ENCODE measurements at regions not wholly inside any gene's neighbourhood (a gene's known extent, or its start where the extent isn't known, plus 50 kb on each side); places are given as distances from the start of the nearest gene placed in this dataset.

DNA sequence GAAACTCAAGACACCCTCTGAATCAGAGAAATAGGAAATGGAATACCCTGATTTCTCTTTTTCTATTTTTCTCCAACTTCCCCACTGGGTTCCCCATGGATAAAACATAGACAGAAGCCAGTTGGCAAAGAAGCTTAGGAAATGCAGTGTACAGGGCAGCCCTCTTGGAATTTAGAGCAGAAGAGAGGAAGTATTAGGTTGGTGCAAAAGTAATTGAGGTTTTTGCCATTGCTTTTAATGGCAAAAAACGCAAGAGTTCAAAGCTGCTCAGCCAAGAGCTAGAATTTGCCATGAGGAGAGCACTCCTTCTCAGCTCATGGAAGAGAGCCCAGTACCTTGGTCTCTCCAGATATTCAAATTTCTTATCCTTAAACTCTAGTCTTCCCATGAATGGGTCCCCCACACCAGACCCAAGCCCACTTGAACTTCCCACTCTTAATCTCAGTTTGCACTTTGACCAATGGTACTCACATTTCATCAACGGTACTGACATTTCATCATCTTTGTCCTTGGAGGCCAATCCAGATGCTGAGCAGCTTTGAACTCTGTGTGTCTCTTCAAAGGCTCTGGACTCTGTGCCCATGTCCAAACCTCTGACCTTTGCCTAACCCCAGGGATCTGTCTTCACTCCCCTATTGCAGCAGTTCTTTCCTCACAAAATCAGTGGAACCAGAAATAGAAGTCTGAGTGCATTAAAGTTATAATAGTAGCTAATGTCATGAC, 73.2 kb upstream of the PPP1R3C start:
- no peak for TF ChIP-seq JUND (IDR thresholded peaks at IDR 0.05)
- no peak for TF ChIP-seq RFX5 (IDR thresholded peaks at IDR 0.05; ENCODE audit: low read length)
- no peak for TF ChIP-seq NFIC (IDR thresholded peaks at IDR 0.05; ENCODE audit: borderline replicate concordance)
- no peak for TF ChIP-seq FOSL2 (IDR thresholded peaks at IDR 0.05; ENCODE audit: borderline replicate concordance, low read depth)
- TF ChIP-seq, protein P1, sequence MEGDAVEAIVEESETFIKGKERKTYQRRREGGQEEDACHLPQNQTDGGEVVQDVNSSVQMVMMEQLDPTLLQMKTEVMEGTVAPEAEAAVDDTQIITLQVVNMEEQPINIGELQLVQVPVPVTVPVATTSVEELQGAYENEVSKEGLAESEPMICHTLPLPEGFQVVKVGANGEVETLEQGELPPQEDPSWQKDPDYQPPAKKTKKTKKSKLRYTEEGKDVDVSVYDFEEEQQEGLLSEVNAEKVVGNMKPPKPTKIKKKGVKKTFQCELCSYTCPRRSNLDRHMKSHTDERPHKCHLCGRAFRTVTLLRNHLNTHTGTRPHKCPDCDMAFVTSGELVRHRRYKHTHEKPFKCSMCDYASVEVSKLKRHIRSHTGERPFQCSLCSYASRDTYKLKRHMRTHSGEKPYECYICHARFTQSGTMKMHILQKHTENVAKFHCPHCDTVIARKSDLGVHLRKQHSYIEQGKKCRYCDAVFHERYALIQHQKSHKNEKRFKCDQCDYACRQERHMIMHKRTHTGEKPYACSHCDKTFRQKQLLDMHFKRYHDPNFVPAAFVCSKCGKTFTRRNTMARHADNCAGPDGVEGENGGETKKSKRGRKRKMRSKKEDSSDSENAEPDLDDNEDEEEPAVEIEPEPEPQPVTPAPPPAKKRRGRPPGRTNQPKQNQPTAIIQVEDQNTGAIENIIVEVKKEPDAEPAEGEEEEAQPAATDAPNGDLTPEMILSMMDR (IDR thresholded peaks at IDR 0.05), result no peak
- H3K9ac ChIP-seq, result no peak overlapping the region
- 67% methylated on average over 2 of the region's 2 CpGs for WGBS (ENCODE audit: low lambda C conversion rate)
- DNase-seq, result no peak
- no peak overlapping the region for H3K4me2 ChIP-seq
- H3K9me2 ChIP-seq, result no peaks in the 10 kb centered on the region
- no peaks in the 10 kb centered on the region for H3K27me3 ChIP-seq (ENCODE audit: insufficient read depth)
- H4K20me1 ChIP-seq (ENCODE audit: insufficient read depth), result no peaks in the 10 kb centered on the region
- no peak overlapping the region for H2AFZ ChIP-seq (ENCODE audit: low read depth)
- no peaks in the 10 kb centered on the region for H3K9me3 ChIP-seq
- H3K27ac ChIP-seq (ENCODE audit: low read depth in 2 of 2, low read length in 1 of 2), result no peak overlapping the region
- H3F3A ChIP-seq (replicated peaks; ENCODE audit: insufficient read depth), result no peaks in the 10 kb centered on the region
- H3K4me3 ChIP-seq (ENCODE audit: low read depth in 2 of 2, low read length in 1 of 2), result no peak overlapping the region
- no peaks in the 10 kb centered on the region for H3K36me3 ChIP-seq (replicated peaks in 1 of 2; ENCODE audit: control insufficient read depth in 1 of 2, insufficient read depth in 2 of 2, low read length in 1 of 2)
- H3K4me1 ChIP-seq (ENCODE audit: control insufficient read depth in 1 of 2, insufficient read depth in 2 of 2, low read depth in 1 of 2, low read length in 1 of 2), result no peaks in the 10 kb centered on the region; a peak in 1 of 4 replicates
- POLR2A ChIA-PET, result no interaction called here
- CTCF ChIA-PET, result interaction anchor here (0.9 kb wide), 2 partner anchors 11 to 64 kb away, joined by 3 to 4 read pairs; no protein-coding TSS in a partner anchor
- H3K79me2 ChIP-seq (ENCODE audit: insufficient read depth), result no peaks in the 10 kb centered on the region

DNA sequence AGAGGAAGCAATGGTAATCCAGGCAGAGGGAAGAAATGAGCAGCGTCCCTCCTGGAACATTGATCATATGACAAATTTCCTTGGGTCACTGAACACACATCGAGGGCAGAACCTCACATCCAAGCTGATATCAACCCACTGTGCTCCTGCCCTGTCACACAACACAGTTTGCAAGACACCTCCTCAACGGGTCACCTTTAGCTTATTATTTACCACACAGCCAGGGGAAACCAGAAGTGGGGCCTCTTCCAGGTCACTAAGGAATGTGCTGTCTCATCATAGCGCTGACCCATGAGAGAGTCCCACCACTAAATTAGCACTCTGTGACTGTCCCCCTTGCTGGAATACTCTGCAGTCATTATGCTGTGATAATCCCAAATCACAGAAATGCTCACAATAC, 69.7 kb upstream of the PPP1R3C start:
- 0 out of 4 replicates have a peak, but pooled peaks cover 0 to 4% of the 10 kb centered on the region in 2 experiments for H3K4me1 ChIP-seq (ENCODE audit: control insufficient read depth in 1 of 2, insufficient read depth in 2 of 2, low read depth in 1 of 2, low read length in 1 of 2)
- no peaks in the 10 kb centered on the region for H3K36me3 ChIP-seq (replicated peaks in 1 of 2; ENCODE audit: control insufficient read depth in 1 of 2, insufficient read depth in 2 of 2, low read length in 1 of 2)
- ChIA-PET CTCF (no interaction called here), POLR2A (no interaction called here)
- no peak for DNase-seq
- no peaks in the 10 kb centered on the region for H3K27me3 ChIP-seq (ENCODE audit: insufficient read depth)
- no peak overlapping the region for H2AFZ ChIP-seq (ENCODE audit: low read depth)
- H3K4me2 ChIP-seq, result no peak overlapping the region
- H3K79me2 ChIP-seq (ENCODE audit: insufficient read depth), result no peaks in the 10 kb centered on the region
- no peaks in the 10 kb centered on the region for H4K20me1 ChIP-seq (ENCODE audit: insufficient read depth)
- H3F3A ChIP-seq (replicated peaks; ENCODE audit: insufficient read depth), result no peaks in the 10 kb centered on the region
- WGBS (ENCODE audit: low lambda C conversion rate), result 83% methylated on average over 4 of the region's 4 CpGs
- no peak overlapping the region for H3K9ac ChIP-seq
- no peak overlapping the region for H3K4me3 ChIP-seq (ENCODE audit: low read depth in 2 of 2, low read length in 1 of 2)
- TF ChIP-seq SIN3A (IDR thresholded peaks at IDR 0.05; ENCODE audit: borderline replicate concordance, low read depth, low read length), result no peak
- TF ChIP-seq FOXJ3 (CRISPR knock-in tag; IDR thresholded peaks at IDR 0.05), result no peak
- TF ChIP-seq TEAD4 (IDR thresholded peaks at IDR 0.05; ENCODE audit: borderline replicate concordance, insufficient read depth), result no peak
- TF ChIP-seq, protein P2, sequence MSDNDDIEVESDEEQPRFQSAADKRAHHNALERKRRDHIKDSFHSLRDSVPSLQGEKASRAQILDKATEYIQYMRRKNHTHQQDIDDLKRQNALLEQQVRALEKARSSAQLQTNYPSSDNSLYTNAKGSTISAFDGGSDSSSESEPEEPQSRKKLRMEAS (IDR thresholded peaks at IDR 0.05; ENCODE audit: low read depth), result no peak
- TF ChIP-seq, protein P3, sequence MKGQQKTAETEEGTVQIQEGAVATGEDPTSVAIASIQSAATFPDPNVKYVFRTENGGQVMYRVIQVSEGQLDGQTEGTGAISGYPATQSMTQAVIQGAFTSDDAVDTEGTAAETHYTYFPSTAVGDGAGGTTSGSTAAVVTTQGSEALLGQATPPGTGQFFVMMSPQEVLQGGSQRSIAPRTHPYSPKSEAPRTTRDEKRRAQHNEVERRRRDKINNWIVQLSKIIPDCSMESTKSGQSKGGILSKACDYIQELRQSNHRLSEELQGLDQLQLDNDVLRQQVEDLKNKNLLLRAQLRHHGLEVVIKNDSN (IDR thresholded peaks at IDR 0.05; ENCODE audit: borderline replicate concordance, low read depth), result no peak
- no peak for TF ChIP-seq GATA2 (CRISPR knock-in tag; IDR thresholded peaks at IDR 0.05)
- TF ChIP-seq NFIC (IDR thresholded peaks at IDR 0.05; ENCODE audit: borderline replicate concordance), result no peak
- H3K9me3 ChIP-seq, result no peaks in the 10 kb centered on the region
- H3K9me2 ChIP-seq, result no peaks in the 10 kb centered on the region
- H3K27ac ChIP-seq (ENCODE audit: low read depth in 2 of 2, low read length in 1 of 2), result no peak overlapping the region

Measured in SK-N-SH (cell line).